Ovary (tissue), 3 donors: ENCODE measurements at regions not wholly inside any gene's neighbourhood (a gene's known extent, or its start where the extent isn't known, plus 50 kb on each side); places are given as distances from the start of the nearest gene placed in this dataset.

Experiments
- EP300 ChIP-seq: sonication (generic); formaldehyde crosslinking; IDR thresholded peaks from one replicate; pipeline ENCODE4 v1.6.1; 2017; ENCODE audit warnings: antibody characterized with exemption
- TF ChIP-seq, protein P1 (sequence below), 3 donors: fragments of 450-650 bp in 2 of 3; fragments of 200-600 bp in 1 of 3; IDR thresholded peaks; one replicate each; pipeline versions ENCODE4 v1.5.1 to v1.8.0; 2016 to 2022; ENCODE audit warnings: antibody characterized with exemption in 3 of 3, mild to moderate bottlenecking in 1 of 3
- donor health status: DM: no; HTN: no; CAD: no.

DNA sequence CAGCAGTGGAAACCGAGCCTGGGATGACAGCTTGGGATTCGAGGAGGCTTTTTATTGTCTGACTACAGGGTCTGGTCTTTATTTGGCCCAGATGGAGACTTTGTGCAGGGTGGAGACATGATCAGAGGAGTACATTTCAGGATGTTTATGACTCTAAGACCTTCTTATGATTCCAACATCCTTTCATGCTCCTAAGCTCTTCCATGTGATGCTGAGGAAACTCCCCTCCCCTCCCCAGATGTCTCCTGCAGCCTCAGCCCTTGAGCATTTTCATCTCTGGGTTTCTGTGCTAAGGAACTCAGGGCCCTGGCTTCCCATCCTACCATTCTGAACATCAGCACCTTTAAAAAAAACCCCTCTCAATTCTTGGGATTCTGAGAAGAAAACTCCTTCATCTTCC lies 186.6 kb downstream of the SOX4 start:
- TF ChIP-seq, protein P1, sequence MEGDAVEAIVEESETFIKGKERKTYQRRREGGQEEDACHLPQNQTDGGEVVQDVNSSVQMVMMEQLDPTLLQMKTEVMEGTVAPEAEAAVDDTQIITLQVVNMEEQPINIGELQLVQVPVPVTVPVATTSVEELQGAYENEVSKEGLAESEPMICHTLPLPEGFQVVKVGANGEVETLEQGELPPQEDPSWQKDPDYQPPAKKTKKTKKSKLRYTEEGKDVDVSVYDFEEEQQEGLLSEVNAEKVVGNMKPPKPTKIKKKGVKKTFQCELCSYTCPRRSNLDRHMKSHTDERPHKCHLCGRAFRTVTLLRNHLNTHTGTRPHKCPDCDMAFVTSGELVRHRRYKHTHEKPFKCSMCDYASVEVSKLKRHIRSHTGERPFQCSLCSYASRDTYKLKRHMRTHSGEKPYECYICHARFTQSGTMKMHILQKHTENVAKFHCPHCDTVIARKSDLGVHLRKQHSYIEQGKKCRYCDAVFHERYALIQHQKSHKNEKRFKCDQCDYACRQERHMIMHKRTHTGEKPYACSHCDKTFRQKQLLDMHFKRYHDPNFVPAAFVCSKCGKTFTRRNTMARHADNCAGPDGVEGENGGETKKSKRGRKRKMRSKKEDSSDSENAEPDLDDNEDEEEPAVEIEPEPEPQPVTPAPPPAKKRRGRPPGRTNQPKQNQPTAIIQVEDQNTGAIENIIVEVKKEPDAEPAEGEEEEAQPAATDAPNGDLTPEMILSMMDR (IDR thresholded peaks at IDR 0.05), result no peak
- TF ChIP-seq EP300, result no peak
